Erythroblast (primary cell): ENCODE measurements at regions not wholly inside any gene's neighbourhood (a gene's known extent, or its start where the extent isn't known, plus 50 kb on each side); places are given as distances from the start of the nearest gene placed in this dataset.

Source experiments
- GATA1 ChIP-seq: IDR thresholded peaks from 2 replicates; pipeline ENCODE4 v1.6.1; 2011; ENCODE audit warnings: low read depth, mild to moderate bottlenecking, control low read depth, low read length, moderate library complexity
- POLR2A ChIP-seq: IDR thresholded peaks from 2 replicates; pipeline ENCODE4 v1.6.1; 2011; ENCODE audit warnings: mild to moderate bottlenecking, low read length

- no peak for TF ChIP-seq POLR2A
- TF ChIP-seq GATA1, result no peak
These were observed 109.1 kb upstream of the MLIP start for GRCh38 chr6:54002116-54002515.
